SK-N-MC (cell line): ENCODE measurements at regions not wholly inside any gene's neighbourhood (a gene's known extent, or its start where the extent isn't known, plus 50 kb on each side); places are given as distances from the start of the nearest gene placed in this dataset.

Source experiments
- DNase-seq: peaks from one replicate; pipeline ENCODE4 v3.0.0-alpha.2; 2011; ENCODE audit warnings: low read depth, low spot score
- H3K27ac ChIP-seq: fragments of 200-600 bp; sonication (generic); 2 replicates; pipeline ENCODE4 v1.5.1; 2016; ENCODE audit warnings: mixed run types
- H3K36me3 ChIP-seq: fragments of 200-600 bp; sonication (generic); 2 replicates; pipeline ENCODE4 v1.6.1; 2017; ENCODE audit warnings: antibody characterized with exemption, low read length, mixed read lengths; ENCODE audit not compliant: insufficient read depth
- H3K4me3 ChIP-seq: fragments of 200-600 bp; sonication (generic); 2 replicates; pipeline ENCODE4 v1.5.1; 2016
- H3K9ac ChIP-seq: fragments of 200-600 bp; sonication (generic); 2 replicates; pipeline ENCODE4 v1.8.0; 2017; ENCODE audit warnings: mixed run types, mixed read lengths; ENCODE audit not compliant: insufficient read length
- H3K9me3 ChIP-seq: fragments of 200-600 bp; sonication (generic); 2 replicates; pipeline ENCODE4 v1.6.1; 2017; ENCODE audit warnings: low read depth, mild to moderate bottlenecking, antibody characterized with exemption, low read length, moderate library complexity, mixed read lengths
- EZH2 ChIP-seq: fragments of 200-600 bp; sonication (generic); IDR thresholded peaks from one replicate; pipeline ENCODE4 v1.6.1; 2017; ENCODE audit warnings: antibody characterized with exemption
- FOXP2 ChIP-seq: optimal IDR thresholded peaks from 2 replicates; pipeline ENCODE3; 2011; ENCODE audit warnings: mild to moderate bottlenecking, moderate library complexity; ENCODE audit not compliant: insufficient read depth; ENCODE audit errors: extremely low read length, control extremely low read depth
- POLR2AphosphoS5 ChIP-seq: IDR thresholded peaks from 2 replicates; pipeline ENCODE4 v1.6.1; 2012; ENCODE audit warnings: mild to moderate bottlenecking, low read depth, low read length, borderline replicate concordance

DNA sequence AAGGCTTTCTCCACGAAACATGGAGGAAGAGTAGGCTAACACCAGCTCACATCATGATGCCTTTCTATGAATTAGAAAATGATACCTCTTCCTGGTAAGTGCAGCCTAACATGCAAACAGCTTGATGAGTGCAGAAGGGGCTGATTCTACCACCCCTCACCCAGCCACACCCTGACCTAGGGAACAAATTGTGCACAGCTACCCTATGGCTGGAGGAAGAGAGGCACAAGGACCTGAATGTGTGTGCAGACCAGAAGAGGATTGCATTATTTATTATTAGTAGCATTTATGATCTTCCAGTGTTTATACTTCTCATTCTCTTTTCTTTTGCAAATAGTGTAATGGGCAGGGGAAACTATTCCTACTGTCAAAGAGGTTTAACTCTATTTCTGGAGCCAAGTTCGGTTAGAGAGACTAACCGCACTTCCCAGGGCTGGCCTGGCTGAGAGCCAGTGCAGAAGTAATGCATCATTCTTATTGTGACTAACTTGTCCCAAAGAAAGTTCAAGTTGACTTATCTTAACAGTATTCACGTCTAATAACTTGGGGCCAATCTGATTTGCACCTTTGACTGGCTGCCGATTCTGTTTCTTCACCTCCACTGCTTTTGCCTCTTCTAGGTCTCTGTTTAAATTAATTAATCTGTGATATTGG, 237.5 kb downstream of the CD83 start:
- no peaks in the 10 kb centered on the region for H3K9me3 ChIP-seq
- H3K4me3 ChIP-seq: no peak overlapping the region
- no peak overlapping the region for H3K9ac ChIP-seq
- no peak for DNase-seq
- TF ChIP-seq FOXP2: no peak
- TF ChIP-seq EZH2: no peak
- no peak for TF ChIP-seq POLR2AphosphoS5
- 0 out of 2 replicates have a peak overlapping the region, but pooled peaks have one; percentile 19 for H3K27ac ChIP-seq
- no peaks in the 10 kb centered on the region for H3K36me3 ChIP-seq

DNA sequence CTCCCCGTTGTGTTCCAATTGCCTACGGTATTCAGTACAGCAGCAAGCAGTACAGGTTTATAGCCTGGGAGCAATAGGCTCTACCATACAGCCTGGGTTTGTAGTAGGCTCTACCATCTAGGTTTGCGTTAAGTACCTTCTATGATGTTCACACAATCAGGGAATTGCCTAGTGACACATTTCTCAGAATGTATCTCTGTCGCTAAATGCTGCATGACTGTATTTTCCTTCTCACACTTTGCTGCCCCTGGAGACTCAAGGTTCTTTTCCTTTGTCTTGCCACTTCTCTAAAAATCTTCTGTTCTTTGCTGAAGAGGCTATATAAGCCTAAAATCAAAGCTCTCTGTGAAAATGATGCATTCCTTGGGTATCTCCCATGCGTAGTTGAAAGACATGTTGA, 241.9 kb downstream of the CD83 start:
- no peaks in the 10 kb centered on the region for H3K9me3 ChIP-seq
- no peak for TF ChIP-seq POLR2AphosphoS5
- H3K36me3 ChIP-seq: no peaks in the 10 kb centered on the region
- no peak overlapping the region for H3K9ac ChIP-seq
- H3K27ac ChIP-seq: no peak overlapping the region
- no peak overlapping the region for H3K4me3 ChIP-seq
- no peak for DNase-seq

DNA sequence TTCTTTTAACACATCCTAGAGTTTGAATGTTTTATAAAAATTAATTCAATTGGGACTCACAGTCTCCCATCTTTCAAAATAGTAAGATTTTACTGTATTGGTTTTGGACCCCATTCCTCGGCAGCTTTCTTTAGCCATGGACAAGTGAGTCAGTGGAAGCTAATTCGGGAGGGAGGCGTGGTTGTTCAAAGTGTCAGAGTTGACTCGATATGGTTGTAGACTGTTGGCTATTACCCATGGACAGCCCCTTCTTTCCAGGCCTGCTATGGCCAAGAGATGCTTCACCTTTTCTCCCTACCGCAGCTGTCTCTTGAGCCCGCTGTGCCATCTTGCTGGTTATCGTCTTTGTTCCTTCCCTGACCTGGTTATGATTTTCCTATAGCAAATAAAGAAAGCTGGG, 243.0 kb downstream of the CD83 start:
- no peak for TF ChIP-seq FOXP2
- no peak for TF ChIP-seq EZH2
- no peak for TF ChIP-seq POLR2AphosphoS5
- no peaks in the 10 kb centered on the region for H3K36me3 ChIP-seq
- DNase-seq: no peak
- H3K27ac ChIP-seq: no peak overlapping the region
- no peaks in the 10 kb centered on the region for H3K9me3 ChIP-seq
- no peak overlapping the region for H3K9ac ChIP-seq
- no peak overlapping the region for H3K4me3 ChIP-seq

DNA sequence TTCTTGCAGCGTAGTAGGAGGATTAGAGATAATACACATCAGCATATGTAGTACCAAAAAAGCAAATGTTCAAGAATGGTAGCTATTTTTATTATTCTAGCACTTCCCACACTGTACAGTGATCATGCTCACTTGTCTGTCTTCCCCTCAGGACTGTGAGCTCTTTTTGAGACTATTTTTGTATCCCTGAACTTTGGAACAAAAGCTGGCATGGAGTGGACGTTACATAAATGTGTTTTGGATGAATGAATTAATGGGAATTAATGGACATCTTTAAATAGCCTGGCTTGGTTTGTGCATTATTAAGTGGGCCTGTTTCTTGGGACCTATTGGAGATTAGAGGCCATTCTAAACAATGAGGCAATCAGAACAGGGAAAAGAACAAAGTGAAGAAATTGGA, 243.7 kb downstream of the CD83 start:
- no peak for DNase-seq
- H3K36me3 ChIP-seq: no peaks in the 10 kb centered on the region
- no peak overlapping the region for H3K4me3 ChIP-seq
- no peak overlapping the region for H3K9ac ChIP-seq
- no peaks in the 10 kb centered on the region for H3K9me3 ChIP-seq
- no peak for TF ChIP-seq POLR2AphosphoS5
- TF ChIP-seq FOXP2: no peak
- TF ChIP-seq EZH2: no peak
- H3K27ac ChIP-seq: no peak overlapping the region

DNA sequence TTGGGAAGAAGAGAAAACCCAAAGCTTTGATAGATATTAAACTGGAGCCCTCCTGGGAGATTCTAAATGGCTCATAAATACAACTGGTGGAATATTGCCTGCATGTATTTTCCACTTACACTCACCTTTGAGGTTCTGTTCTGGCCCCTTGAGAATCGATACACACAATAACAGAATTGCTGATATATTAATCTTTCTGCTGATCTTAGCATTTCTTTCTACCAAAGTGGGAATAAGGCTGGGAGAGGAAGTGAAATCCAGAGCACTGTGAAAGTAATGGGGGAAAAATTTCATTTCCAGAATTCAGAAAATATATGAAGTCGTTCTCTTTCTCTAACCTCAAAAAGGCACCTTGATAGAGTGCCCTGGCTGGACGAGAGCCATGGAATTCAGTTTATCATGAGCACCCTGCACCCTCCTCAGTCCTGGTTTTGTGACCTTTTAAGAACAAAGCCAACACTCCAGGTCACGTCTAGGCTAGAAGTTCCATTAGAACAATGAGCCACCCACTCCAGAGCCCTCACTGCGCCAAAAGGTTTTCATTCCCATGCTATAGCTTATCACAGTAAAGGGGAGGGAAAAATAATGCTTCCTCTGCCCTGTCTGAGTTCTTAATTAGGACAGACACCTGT, 244.5 kb downstream of the CD83 start:
- Histone ChIP-seq H3K9me3 (no peaks in the 10 kb centered on the region), H3K27ac (no peak overlapping the region), H3K9ac (no peak overlapping the region), H3K4me3 (no peak overlapping the region), H3K36me3 (no peaks in the 10 kb centered on the region)
- no peak for DNase-seq
- TF ChIP-seq POLR2AphosphoS5: no peak
- TF ChIP-seq FOXP2: no peak
- TF ChIP-seq EZH2: no peak

DNA sequence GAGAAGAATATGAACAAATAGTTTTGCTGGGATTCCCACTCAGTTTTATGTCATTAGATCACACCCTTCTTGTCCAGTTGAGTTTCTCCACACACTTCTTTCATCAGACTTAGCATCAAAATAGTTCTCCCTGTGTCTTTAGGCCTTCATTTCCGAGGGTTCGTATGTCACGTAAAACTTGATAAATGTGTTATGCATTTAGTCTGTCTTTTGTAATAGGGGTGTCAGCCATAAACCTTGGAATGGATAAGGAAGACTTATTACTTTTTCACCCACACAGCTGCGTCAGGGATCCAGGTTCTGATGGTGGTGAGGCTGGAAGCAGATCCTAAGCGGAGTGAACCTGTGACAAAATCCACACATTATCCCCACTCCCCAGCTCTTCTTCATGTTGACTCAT, 246.8 kb downstream of the CD83 start:
- Histone ChIP-seq H3K4me3 (no peak overlapping the region), H3K36me3 (no peaks in the 10 kb centered on the region), H3K9me3 (no peaks in the 10 kb centered on the region), H3K9ac (no peak overlapping the region), H3K27ac (no peak overlapping the region)
- TF ChIP-seq EZH2: no peak
- no peak for TF ChIP-seq POLR2AphosphoS5
- no peak for TF ChIP-seq FOXP2
- no peak for DNase-seq

DNA sequence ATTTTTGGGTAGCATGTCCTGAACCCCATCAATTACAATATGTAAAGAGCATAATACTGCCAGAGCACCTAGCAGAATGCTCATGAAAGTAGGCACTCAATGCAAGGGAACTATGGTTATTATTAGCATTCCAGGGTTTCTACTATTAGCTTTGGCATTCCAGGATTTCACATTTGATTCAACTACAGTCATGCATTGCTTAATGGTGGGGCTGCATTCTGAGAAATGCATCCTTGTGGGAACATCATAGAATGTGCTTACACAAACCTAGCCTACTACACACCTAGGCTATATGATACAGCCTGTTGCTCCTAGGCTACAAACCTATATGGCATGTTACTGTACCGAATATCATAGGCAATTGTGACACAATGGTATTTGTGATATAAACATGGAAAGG, 247.8 kb downstream of the CD83 start:
- Histone ChIP-seq H3K9ac (no peak overlapping the region), H3K9me3 (no peaks in the 10 kb centered on the region)
- no peak for DNase-seq

DNA sequence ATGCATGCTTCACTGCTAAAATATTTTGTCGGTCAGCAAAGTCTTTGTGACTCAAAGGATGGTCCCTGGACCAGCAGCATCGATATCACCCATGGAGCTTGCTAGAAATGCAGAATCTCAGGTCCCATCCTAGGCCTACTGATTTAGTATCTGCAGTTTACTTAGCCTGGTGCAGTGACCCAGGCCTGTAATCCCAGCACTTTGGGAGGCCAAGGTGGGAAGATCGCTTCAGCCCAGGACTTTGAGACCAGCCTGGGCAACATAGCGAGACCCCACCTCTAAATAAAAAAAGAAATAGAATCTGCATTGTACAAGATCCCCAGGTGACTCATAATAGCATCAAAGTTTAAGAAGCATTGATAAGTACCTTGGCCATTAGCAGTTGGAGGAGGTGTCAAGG, 248.7 kb downstream of the CD83 start:
- Histone ChIP-seq H3K4me3 (no peak overlapping the region), H3K36me3 (no peaks in the 10 kb centered on the region), H3K27ac (no peak overlapping the region), H3K9me3 (no peaks in the 10 kb centered on the region), H3K9ac (no peak overlapping the region)
- DNase-seq: no peak
- no peak for TF ChIP-seq FOXP2
- TF ChIP-seq POLR2AphosphoS5: no peak
- TF ChIP-seq EZH2: no peak

More for the DNA sequence above, 247.8 kb downstream of the CD83 start:
- no peaks in the 10 kb centered on the region for H3K36me3 ChIP-seq
- H3K4me3 ChIP-seq: no peak overlapping the region
- no peak for TF ChIP-seq EZH2
- no peak for TF ChIP-seq FOXP2
- TF ChIP-seq POLR2AphosphoS5: no peak
- no peak overlapping the region for H3K27ac ChIP-seq

DNA sequence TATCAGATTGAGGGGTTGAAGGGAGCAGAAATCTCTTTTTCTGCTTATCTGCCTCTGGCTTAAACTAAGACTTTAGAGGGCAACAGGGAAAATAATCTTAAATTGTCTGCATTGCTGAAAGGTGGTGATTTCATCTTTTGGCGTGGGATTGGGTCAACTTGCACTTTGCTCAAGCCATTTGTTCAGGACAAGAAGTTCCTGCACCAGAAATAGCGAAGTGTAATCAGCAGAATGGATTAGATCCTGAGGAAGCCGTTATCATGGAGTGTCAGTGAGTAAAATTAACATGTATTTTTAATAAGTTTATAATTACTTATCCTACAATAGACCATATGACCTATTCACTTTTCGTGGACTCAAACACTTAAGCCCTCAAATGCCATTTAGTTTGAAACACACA, 249.3 kb downstream of the CD83 start:
- H3K27ac ChIP-seq: no peak overlapping the region
- no peaks in the 10 kb centered on the region for H3K36me3 ChIP-seq
- H3K9ac ChIP-seq: no peak overlapping the region
- no peaks in the 10 kb centered on the region for H3K9me3 ChIP-seq
- TF ChIP-seq EZH2 (no peak), FOXP2 (no peak), POLR2AphosphoS5 (no peak)
- no peak for DNase-seq
- no peak overlapping the region for H3K4me3 ChIP-seq
